Neuron (in vitro differentiated cells): ENCODE measurements at regions not wholly inside any gene's neighbourhood (a gene's known extent, or its start where the extent isn't known, plus 50 kb on each side); places are given as distances from the start of the nearest gene placed in this dataset.
"Not testable (repeated sequence)": the region's sequence is repeated elsewhere in the genome, so short reads cannot be mapped to it uniquely, and the experiment has no call there.

Experiments used
- H2AFZ ChIP-seq: one replicate; pipeline ENCODE4 v1.6.1; 2013; ENCODE audit warnings: low read depth, mild to moderate bottlenecking, inconsistent platforms, low read length, moderate library complexity
- H3K27me3 ChIP-seq: one replicate; pipeline ENCODE4 v1.6.1; 2013; ENCODE audit warnings: low read length; ENCODE audit not compliant: insufficient read depth
- H3K36me3 ChIP-seq: one replicate; pipeline ENCODE4 v1.6.1; 2013; ENCODE audit warnings: low read length; ENCODE audit not compliant: insufficient read depth
- H3K4me1 ChIP-seq: one replicate; pipeline ENCODE4 v1.6.1; 2013; ENCODE audit warnings: low read length; ENCODE audit not compliant: insufficient read depth
- H3K4me3 ChIP-seq: 2 replicates; pipeline ENCODE4 v1.5.1; 2013; ENCODE audit warnings: mild to moderate bottlenecking, low read length, moderate library complexity
- H3K9me3 ChIP-seq: one replicate; pipeline ENCODE4 v1.6.1; 2013; ENCODE audit warnings: low read length

- Histone ChIP-seq H2AFZ (no peak overlapping the region), H3K9me3 (no peaks in the 10 kb centered on the region), H3K4me3 (no peak overlapping the region), H3K27me3 (no peaks in the 10 kb centered on the region), H3K36me3 (no peaks in the 10 kb centered on the region), H3K4me1 (no peaks in the 10 kb centered on the region)
These were observed 71.3 kb downstream of the SOX9 start for GRCh38 chr17:72191921-72192799.

DNA sequence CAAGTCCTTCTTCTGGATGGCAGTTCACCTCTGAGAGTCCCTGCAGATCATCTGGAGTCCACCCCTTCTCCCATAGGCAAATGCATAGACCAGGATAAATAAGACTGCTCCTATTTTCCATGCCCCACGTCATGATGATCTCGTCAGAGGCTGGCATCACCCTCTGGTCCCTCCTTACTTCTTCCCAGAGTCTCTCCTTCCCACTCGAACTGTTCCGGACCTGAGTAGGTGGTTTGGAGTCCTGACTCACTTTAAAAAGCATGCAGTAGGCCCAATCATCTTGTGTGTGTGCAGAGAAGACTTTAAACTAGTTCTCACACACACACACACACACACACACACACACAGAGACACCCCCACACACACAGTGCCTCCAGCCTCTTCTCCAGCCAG is 72.0 kb downstream of the SOX9 start:
- Histone ChIP-seq H3K36me3 (no peaks in the 10 kb centered on the region), H3K9me3 (no peaks in the 10 kb centered on the region), H3K4me1 (no peaks in the 10 kb centered on the region)

DNA sequence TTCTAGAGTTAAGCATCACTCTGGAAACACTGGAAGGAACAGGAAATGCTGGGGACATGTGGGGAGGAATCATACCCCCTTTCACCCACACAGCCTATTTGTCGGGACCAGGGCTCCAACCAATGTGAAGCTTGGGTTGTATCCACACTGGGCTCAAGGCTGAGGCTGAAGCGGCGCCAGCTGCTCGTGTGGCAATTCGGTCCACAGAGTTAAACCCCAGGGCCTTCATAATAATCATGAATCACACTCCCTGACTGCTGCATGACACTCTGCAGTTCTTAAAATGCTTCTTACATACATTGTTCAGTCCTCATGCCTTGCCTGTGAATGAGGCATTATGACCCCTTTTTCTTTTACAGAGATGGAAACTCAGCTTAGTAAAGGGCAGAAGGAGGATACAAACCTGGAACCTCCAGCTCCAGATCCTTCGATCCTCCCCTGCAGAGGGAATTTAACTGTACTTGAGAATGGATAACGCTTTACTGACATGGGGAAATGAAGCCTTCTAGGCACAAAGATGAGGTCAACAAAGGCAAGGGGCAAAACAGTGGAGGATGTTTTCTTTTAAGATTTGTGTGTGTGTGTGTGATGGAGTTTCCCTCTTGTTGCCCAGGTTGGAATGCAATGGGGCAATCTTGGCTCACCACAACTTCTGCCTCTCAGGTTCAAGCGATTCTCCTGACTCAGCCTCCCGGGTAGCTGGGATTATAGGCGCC is 72.7 kb downstream of the SOX9 start:
- Histone ChIP-seq H2AFZ (no peak overlapping the region), H3K4me3 (no peak overlapping the region), H3K27me3 (no peaks in the 10 kb centered on the region), H3K36me3 (no peaks in the 10 kb centered on the region), H3K4me1 (no peaks in the 10 kb centered on the region), H3K9me3 (no peaks in the 10 kb centered on the region)

More for the DNA sequence above, 72.0 kb downstream of the SOX9 start:
- no peak overlapping the region for H3K4me3 ChIP-seq
- H3K27me3 ChIP-seq: no peaks in the 10 kb centered on the region
- H2AFZ ChIP-seq: no peak overlapping the region

DNA sequence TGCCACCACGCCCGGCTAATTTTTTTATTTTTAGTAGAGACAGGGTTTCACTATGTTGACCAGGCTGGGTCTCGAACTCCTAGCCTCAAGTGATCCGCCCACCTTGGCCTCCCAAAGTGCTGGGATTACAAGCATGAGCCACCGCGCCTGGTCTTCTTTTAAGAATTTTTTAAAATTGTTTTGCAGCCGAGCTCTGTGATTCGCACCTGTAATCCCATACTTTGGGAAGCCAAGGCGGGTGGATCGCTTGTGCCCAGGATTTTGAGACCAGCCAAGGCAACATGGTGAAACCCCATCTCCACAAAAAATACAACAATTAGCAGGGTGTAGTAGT is 73.3 kb downstream of the SOX9 start:
- not testable (repeated sequence) for H3K36me3 ChIP-seq, H3K9me3 ChIP-seq, H2AFZ ChIP-seq, H3K27me3 ChIP-seq, H3K4me1 ChIP-seq, H3K4me3 ChIP-seq

DNA sequence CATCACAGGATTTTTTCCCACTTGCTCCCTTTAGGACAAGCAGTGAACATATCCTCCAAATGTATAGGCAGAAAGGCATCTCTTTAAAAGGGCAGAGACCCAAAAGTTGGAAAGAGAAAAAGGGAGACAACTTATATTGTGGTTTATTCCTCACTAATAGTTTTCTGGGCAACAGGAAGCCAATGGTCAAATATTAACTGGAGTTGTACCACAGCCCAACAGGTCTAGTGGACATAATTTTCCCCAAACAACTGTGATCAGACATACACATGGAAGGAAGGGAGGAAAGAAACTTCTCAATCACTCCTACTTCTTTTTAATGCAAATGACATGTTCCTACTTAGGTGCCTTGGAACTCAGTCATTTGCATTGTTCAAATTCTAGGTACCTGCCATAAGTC is 78.4 kb downstream of the SOX9 start:
- Histone ChIP-seq H3K9me3 (no peaks in the 10 kb centered on the region), H3K4me1 (no peaks in the 10 kb centered on the region), H3K4me3 (no peak overlapping the region), H3K36me3 (no peaks in the 10 kb centered on the region), H3K27me3 (no peaks in the 10 kb centered on the region), H2AFZ (no peak overlapping the region)

DNA sequence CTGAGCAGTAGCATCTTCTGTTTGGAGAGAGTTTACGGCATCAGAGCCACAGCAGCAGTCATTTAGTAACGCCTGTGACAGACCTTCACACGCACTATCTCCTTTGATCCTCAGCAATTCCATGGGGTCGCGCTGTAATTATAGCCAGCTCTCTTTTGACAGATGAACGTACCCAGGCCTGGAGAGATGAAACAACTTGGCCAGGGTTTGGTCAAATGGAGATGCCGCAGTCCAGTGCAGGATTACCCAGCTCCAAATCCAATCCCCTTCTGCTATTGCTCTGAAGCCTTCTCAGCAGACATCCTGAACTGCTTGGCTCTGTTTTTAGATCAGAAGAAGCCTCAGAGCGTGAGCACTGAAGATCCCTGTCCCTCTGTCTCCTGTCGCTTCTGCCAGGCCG is 83.9 kb downstream of the SOX9 start:
- H3K27me3 ChIP-seq: no peaks in the 10 kb centered on the region
- peak overlapping the region; percentile 75 for H2AFZ ChIP-seq
- no peaks in the 10 kb centered on the region for H3K36me3 ChIP-seq
- H3K9me3 ChIP-seq: no peaks in the 10 kb centered on the region
- H3K4me3 ChIP-seq: peak overlapping the region; percentile 7
- peaks cover 21% of the 10 kb centered on the region for H3K4me1 ChIP-seq

DNA sequence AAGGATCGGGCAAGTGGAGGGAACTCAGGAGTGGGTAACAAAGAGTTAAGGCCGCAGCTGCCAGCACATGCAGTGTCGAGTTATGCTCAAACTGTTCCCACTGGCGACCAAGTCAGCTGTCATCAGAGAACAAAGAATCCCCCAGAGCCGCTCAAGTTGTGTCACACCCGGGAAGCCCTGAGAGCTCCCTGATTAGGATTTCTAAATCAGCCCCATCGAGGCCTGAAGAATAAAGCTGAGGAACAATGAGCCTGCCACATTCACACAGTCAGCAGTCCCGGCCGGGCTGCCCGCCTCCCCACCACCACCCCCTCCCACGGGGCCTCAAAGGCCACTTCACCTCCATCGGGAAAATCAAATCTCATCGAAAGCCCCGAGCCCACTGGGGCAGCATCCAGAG is 84.5 kb downstream of the SOX9 start:
- Histone ChIP-seq H3K4me1 (peaks cover 21% of the 10 kb centered on the region), H3K27me3 (no peaks in the 10 kb centered on the region), H2AFZ (peak overlapping the region; percentile 75), H3K9me3 (no peaks in the 10 kb centered on the region), H3K4me3 (peak overlapping the region; percentile 7), H3K36me3 (no peaks in the 10 kb centered on the region)

DNA sequence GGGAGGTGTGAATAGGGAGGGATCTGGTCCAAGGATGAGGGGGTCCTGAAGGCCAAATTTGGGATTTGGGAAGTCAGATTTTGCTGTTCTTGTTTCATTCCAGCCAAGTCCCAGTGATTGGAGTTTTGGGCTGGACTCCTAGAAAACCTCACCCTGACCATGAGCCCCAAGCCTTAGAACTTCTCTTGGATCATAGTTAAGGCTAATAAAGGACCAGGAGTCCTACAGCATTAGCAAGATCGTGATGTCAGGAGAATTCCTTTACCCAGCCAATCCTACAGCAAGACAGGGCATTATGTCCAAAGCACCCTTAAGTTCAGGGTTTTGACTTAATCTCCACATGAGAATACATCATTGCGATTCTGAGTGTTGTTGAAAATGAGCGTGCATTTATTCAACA is 85.0 kb downstream of the SOX9 start:
- no peaks in the 10 kb centered on the region for H3K9me3 ChIP-seq
- H3K27me3 ChIP-seq: no peaks in the 10 kb centered on the region
- no peaks in the 10 kb centered on the region for H3K36me3 ChIP-seq
- H2AFZ ChIP-seq: peak overlapping the region; percentile 75
- peaks cover 21% of the 10 kb centered on the region for H3K4me1 ChIP-seq
- H3K4me3 ChIP-seq: no peak overlapping the region

DNA sequence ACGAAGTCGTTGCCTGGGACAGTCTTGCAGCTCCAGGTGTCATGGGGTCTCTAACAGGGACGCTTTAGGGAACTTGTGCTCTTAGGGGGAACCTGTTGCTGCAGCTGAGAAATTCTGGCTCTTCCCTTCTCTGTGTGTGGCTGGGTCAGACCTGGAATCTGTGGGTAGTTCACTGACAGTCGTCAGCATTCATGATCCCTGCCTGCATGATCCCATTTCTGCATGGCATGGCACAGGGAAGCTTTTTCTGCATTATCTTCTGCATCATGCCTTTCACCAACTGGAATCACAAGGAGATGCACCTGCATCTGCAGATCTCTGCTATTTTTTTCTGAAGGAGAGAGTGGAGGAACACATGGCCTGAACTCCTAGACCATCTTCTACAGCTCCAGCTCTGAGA is 85.6 kb downstream of the SOX9 start:
- H3K4me1 ChIP-seq: peaks cover 21% of the 10 kb centered on the region

GRCh38 chr17:72208832-72209231 is 88.0 kb downstream of the SOX9 start:
- H2AFZ ChIP-seq: no peak overlapping the region
- H3K4me3 ChIP-seq: no peak overlapping the region
- H3K9me3 ChIP-seq: no peaks in the 10 kb centered on the region
- H3K36me3 ChIP-seq: no peaks in the 10 kb centered on the region
- H3K4me1 ChIP-seq: peaks cover 21% of the 10 kb centered on the region
- H3K27me3 ChIP-seq: no peaks in the 10 kb centered on the region

More for the DNA sequence above, 85.6 kb downstream of the SOX9 start:
- Histone ChIP-seq H2AFZ (no peak overlapping the region), H3K27me3 (no peaks in the 10 kb centered on the region), H3K36me3 (no peaks in the 10 kb centered on the region), H3K9me3 (no peaks in the 10 kb centered on the region), H3K4me3 (no peak overlapping the region)

DNA sequence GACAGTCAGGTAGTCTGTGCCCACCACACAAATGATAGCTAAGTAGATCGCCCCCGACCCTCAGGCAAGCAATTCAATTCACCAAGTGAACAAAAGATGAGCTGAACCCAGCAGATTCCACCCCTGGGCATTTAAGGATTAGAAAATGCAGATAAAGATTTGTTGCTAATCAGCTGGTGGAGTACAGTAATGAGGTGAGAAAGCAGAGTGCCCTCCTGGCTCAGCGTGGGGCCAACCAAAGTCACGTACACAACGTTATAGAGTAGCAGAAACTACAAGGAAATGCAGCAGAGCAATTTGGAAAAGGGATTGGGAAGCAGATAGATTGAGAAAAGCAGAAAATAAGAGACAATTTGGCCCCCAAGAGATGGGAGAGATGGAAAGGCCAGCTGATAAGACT is 91.2 kb downstream of the SOX9 start:
- Histone ChIP-seq H3K4me3 (no peak overlapping the region), H3K9me3 (no peaks in the 10 kb centered on the region), H3K36me3 (no peaks in the 10 kb centered on the region), H3K27me3 (peaks cover 2% of the 10 kb centered on the region), H2AFZ (no peak overlapping the region), H3K4me1 (no peaks in the 10 kb centered on the region)

DNA sequence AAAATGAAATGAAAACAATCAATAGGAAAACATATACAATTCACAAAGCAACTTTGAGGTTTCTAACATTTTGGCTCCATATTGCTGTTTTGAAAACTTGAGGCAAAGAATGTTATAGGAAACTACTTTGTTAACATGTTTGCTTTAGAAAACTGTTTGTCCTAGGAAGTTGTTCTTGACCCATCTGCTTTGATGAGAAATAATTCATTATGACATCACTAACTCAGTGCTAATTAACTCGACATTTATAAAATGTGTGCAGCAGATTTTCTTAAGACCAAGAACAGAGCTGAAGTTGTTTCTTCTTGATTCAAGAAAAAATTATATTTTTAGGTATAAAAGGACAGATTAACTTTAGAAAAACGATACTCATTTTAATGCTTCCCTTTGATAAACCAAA is 94.7 kb downstream of the SOX9 start:
- H3K27me3 ChIP-seq: peaks cover 15% of the 10 kb centered on the region

GRCh38 chr17:72215928-72216327 is 95.1 kb downstream of the SOX9 start:
- peaks cover 11% of the 10 kb centered on the region for H3K4me1 ChIP-seq
- H3K36me3 ChIP-seq: no peaks in the 10 kb centered on the region
- H2AFZ ChIP-seq: no peak overlapping the region
- H3K9me3 ChIP-seq: no peaks in the 10 kb centered on the region
- no peak overlapping the region for H3K4me3 ChIP-seq
- peaks cover 15% of the 10 kb centered on the region for H3K27me3 ChIP-seq

More for the DNA sequence above, 94.7 kb downstream of the SOX9 start:
- Histone ChIP-seq H3K4me3 (no peak overlapping the region), H3K36me3 (no peaks in the 10 kb centered on the region), H3K4me1 (peaks cover 11% of the 10 kb centered on the region), H2AFZ (no peak overlapping the region), H3K9me3 (no peaks in the 10 kb centered on the region)
